Nephron (organoid): ENCODE measurements at regions not wholly inside any gene's neighbourhood (a gene's known extent, or its start where the extent isn't known, plus 50 kb on each side); places are given as distances from the start of the nearest gene placed in this dataset.
"Not testable (repeated sequence)": the region's sequence is repeated elsewhere in the genome, so short reads cannot be mapped to it uniquely, and the experiment has no call there.

Experiments used
- H3K27ac Mint-ChIP-seq, 3 experiments: 2 replicates each; pipeline ENCODE4 v1.8.0; 2020; ENCODE audit warnings: mixed read lengths in 3 of 3, mild to moderate bottlenecking in 2 of 3, moderate library complexity in 1 of 3
- H3K27me3 Mint-ChIP-seq: 2 replicates; pipeline ENCODE4 v1.8.0; 2021; ENCODE audit warnings: low read depth, mild to moderate bottlenecking, moderate library complexity, mixed read lengths
- H3K36me3 Mint-ChIP-seq: 2 replicates; pipeline ENCODE4 v1.8.0; 2020; ENCODE audit warnings: low read depth, mixed read lengths
- H3K4me1 Mint-ChIP-seq: 2 replicates; pipeline ENCODE4 v1.8.0; 2020; ENCODE audit warnings: mixed read lengths
- H3K4me3 Mint-ChIP-seq, 3 experiments: 2 replicates each; pipeline ENCODE4 v1.8.0; 2020; ENCODE audit warnings: mild to moderate bottlenecking in 3 of 3, mixed read lengths in 3 of 3, moderate library complexity in 2 of 3
- H3K9me3 Mint-ChIP-seq: 2 replicates; pipeline ENCODE4 v1.8.0; 2020; ENCODE audit warnings: mixed read lengths
- CTCF ChIP-seq, 3 experiments: fragments of 200-600 bp; sonication (generic); IDR thresholded peaks; one replicate each; pipeline ENCODE4 v1.5.0; 2021; ENCODE audit warnings: antibody characterized with exemption in 3 of 3; ENCODE audit not compliant: unreplicated experiment in 3 of 3

- TF ChIP-seq CTCF (IDR thresholded peaks at IDR 0.05; ENCODE audit: unreplicated experiment in 3 of 3), result no peak
- H3K4me3 Mint-ChIP-seq, result no peak overlapping the region
- no peaks in the 10 kb centered on the region for H3K9me3 Mint-ChIP-seq
- H3K36me3 Mint-ChIP-seq, result no peaks in the 10 kb centered on the region
- no peaks in the 10 kb centered on the region for H3K27me3 Mint-ChIP-seq
- no peak overlapping the region for H3K27ac Mint-ChIP-seq
- peaks cover 13% of the 10 kb centered on the region for H3K4me1 Mint-ChIP-seq
Measured at GRCh38 chrX:150087612-150088011, 149.3 kb upstream of the EOLA2 start.

- H3K9me3 Mint-ChIP-seq, result no peaks in the 10 kb centered on the region
- TF ChIP-seq CTCF (IDR thresholded peaks at IDR 0.05; ENCODE audit: unreplicated experiment in 3 of 3), result no peak
- H3K4me1 Mint-ChIP-seq, result peaks cover 13% of the 10 kb centered on the region
- H3K27ac Mint-ChIP-seq, result no peak overlapping the region
- no peaks in the 10 kb centered on the region for H3K27me3 Mint-ChIP-seq
- no peaks in the 10 kb centered on the region for H3K36me3 Mint-ChIP-seq
- H3K4me3 Mint-ChIP-seq, result no peak overlapping the region
Measured at GRCh38 chrX:150088042-150088441, 149.8 kb upstream of the EOLA2 start.

- no peaks in the 10 kb centered on the region for H3K27me3 Mint-ChIP-seq
Measured at GRCh38 chrX:150088766-150089518, 150.7 kb upstream of the EOLA2 start.

GRCh38 chrX:150091300-150091699 lies 153.0 kb upstream of the EOLA2 start:
- H3K4me3 Mint-ChIP-seq, H3K4me1 Mint-ChIP-seq, H3K36me3 Mint-ChIP-seq: not testable (repeated sequence)

More at GRCh38 chrX:150088766-150089518, 150.7 kb upstream of the EOLA2 start:
- TF ChIP-seq CTCF (IDR thresholded peaks at IDR 0.05; ENCODE audit: unreplicated experiment in 3 of 3), result no peak
- Mint-ChIP-seq H3K4me3 (no peak overlapping the region), H3K27ac (no peak overlapping the region), H3K4me1 (peaks cover 13% of the 10 kb centered on the region), H3K36me3 (no peaks in the 10 kb centered on the region), H3K9me3 (no peaks in the 10 kb centered on the region)

GRCh38 chrX:150092549-150092948 lies 154.3 kb upstream of the EOLA2 start:
- Mint-ChIP-seq H3K27me3 (no peaks in the 10 kb centered on the region), H3K9me3 (peaks cover 9% of the 10 kb centered on the region), H3K4me1 (no peaks in the 10 kb centered on the region), H3K36me3 (no peaks in the 10 kb centered on the region), H3K4me3 (no peak overlapping the region), H3K27ac (no peak overlapping the region)
- no peak for TF ChIP-seq CTCF (IDR thresholded peaks at IDR 0.05; ENCODE audit: unreplicated experiment in 3 of 3)

More at GRCh38 chrX:150091300-150091699, 153.0 kb upstream of the EOLA2 start:
- not testable (repeated sequence) for H3K27ac Mint-ChIP-seq, H3K9me3 Mint-ChIP-seq, H3K27me3 Mint-ChIP-seq

GRCh38 chrX:150094375-150094774 lies 156.1 kb upstream of the EOLA2 start:
- no peak overlapping the region for H3K27ac Mint-ChIP-seq
- H3K4me1 Mint-ChIP-seq, result no peaks in the 10 kb centered on the region
- peaks cover 4% of the 10 kb centered on the region for H3K27me3 Mint-ChIP-seq
- no peak for TF ChIP-seq CTCF (IDR thresholded peaks at IDR 0.05; ENCODE audit: unreplicated experiment in 3 of 3)
- H3K9me3 Mint-ChIP-seq, result peaks cover 12% of the 10 kb centered on the region
- no peak overlapping the region for H3K4me3 Mint-ChIP-seq
- H3K36me3 Mint-ChIP-seq, result no peaks in the 10 kb centered on the region
